SKM-1 (cell line): ENCODE measurements at regions not wholly inside any gene's neighbourhood (a gene's known extent, or its start where the extent isn't known, plus 50 kb on each side); places are given as distances from the start of the nearest gene placed in this dataset.
"Not testable (repeated sequence)": the region's sequence is repeated elsewhere in the genome, so short reads cannot be mapped to it uniquely, and the experiment has no call there.

Experiments used
- DNase-seq: peaks from one replicate; lab custom pipeline; 2025; ENCODE audit not compliant: unreplicated experiment; lab: John Stamatoyannopoulos, UW

GRCh38 chr12:97977870-97978405 lies 515.3 kb downstream of the RMST start:
- no peak for DNase-seq

- no peak for DNase-seq
Observed at GRCh38 chr12:97982684-97983083, 520.1 kb downstream of the RMST start.

- no peak for DNase-seq
Observed at GRCh38 chr12:97983796-97984195, 521.2 kb downstream of the RMST start.

GRCh38 chr12:97984436-97984835 lies 521.8 kb downstream of the RMST start:
- no peak for DNase-seq

- DNase-seq: no peak
Observed at GRCh38 chr12:97984974-97985580, 522.5 kb downstream of the RMST start.

- DNase-seq: no peak
Observed at GRCh38 chr12:97985834-97986233, 523.2 kb downstream of the RMST start.

- not testable (repeated sequence) for DNase-seq
Observed at GRCh38 chr12:97988588-97988987, 526.0 kb downstream of the RMST start.

GRCh38 chr12:97989366-97989940 lies 525.9 kb upstream of the TMPO start:
- no peak for DNase-seq

GRCh38 chr12:97994746-97995484 lies 520.5 kb upstream of the TMPO start:
- DNase-seq: no peak

GRCh38 chr12:97995559-97995958 lies 519.8 kb upstream of the TMPO start:
- DNase-seq: no peak

GRCh38 chr12:98001430-98001829 lies 514.0 kb upstream of the TMPO start:
- no peak for DNase-seq

- DNase-seq: peak; percentile 0
Observed at GRCh38 chr12:98002887-98003493, 512.4 kb upstream of the TMPO start.

GRCh38 chr12:98007963-98008362 lies 507.4 kb upstream of the TMPO start:
- no peak for DNase-seq

GRCh38 chr12:98013560-98013959 lies 501.8 kb upstream of the TMPO start:
- no peak for DNase-seq

GRCh38 chr12:98018836-98019235 lies 496.6 kb upstream of the TMPO start:
- no peak for DNase-seq

- no peak for DNase-seq
Observed at GRCh38 chr12:98020376-98020775, 495.0 kb upstream of the TMPO start.

GRCh38 chr12:98022961-98023360 lies 492.4 kb upstream of the TMPO start:
- DNase-seq: no peak

GRCh38 chr12:98037401-98038140 lies 477.8 kb upstream of the TMPO start:
- no peak for DNase-seq

- DNase-seq: no peak
Observed at GRCh38 chr12:98042668-98043067, 472.7 kb upstream of the TMPO start.

- DNase-seq: no peak
Observed at GRCh38 chr12:98045395-98045794, 470.0 kb upstream of the TMPO start.

- no peak for DNase-seq
Observed at GRCh38 chr12:98048326-98048725, 467.1 kb upstream of the TMPO start.
